ENCODE measurements at regions not wholly inside any gene's neighbourhood (a gene's known extent, or its start where the extent isn't known, plus 50 kb on each side); places are given as distances from the start of the nearest gene placed in this dataset.

DNA sequence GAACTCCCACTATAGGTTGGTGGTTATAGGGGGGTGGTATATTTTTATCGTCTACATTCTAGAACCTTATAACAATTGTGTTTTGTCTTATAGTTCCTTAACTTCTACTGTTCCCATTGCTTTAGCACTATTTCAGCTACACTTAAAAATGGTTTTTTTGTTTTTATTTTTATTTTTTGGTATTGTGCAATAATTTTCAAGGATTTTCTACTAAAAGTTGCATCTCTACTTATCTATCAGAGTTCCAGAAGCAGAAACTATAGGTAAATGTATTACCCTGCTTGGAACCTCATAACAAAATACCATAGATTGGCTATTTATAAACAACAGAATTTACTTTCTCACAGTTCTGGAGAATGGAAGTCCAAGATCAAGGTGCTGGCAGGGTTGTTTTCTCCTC, 981.6 kb upstream of the CNTNAP5 start:
- H3K36me3 ChIP-seq (ENCODE audit: control insufficient read depth in 2 of 2, insufficient read depth in 2 of 2, low read length in 2 of 2): no peaks in the 10 kb centered on the region
- no peaks in the 10 kb centered on the region for H3K27me3 ChIP-seq (ENCODE audit: control insufficient read depth in 1 of 2, insufficient read depth in 2 of 2, low read length in 2 of 2)
- no peak overlapping the region for H3K9ac ChIP-seq (ENCODE audit: low read length in 2 of 2)
- H3K9me3 ChIP-seq (ENCODE audit: control insufficient read depth in 2 of 2, low read length in 2 of 2): peaks cover 0 to 3% of the 10 kb centered on the region in 2 donors
- H3K27ac ChIP-seq (ENCODE audit: low read length): no peak overlapping the region
- H3K4me3 ChIP-seq (ENCODE audit: low read length in 2 of 2): no peak overlapping the region
- H3K4me1 ChIP-seq (ENCODE audit: control insufficient read depth, insufficient read depth, low read length): no peaks in the 10 kb centered on the region

DNA sequence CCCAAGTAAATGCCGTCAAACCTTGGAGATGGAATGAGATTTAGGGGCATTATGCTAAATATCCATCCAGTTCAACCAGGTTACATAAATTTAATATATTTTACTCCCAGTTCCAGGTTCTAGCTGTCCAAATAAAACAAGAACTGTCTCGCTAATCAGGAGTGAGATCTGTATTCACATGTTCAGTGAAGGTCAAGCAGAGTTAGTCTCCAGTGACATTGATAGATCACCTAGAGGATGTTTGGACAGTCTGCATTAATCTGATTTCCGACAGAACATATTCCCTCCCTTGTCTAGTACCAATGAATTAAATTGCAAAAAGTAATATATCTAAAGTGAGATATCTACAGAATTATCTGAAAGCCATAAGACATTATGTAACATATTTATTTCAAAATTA, 979.4 kb upstream of the CNTNAP5 start:
- no peak overlapping the region for H3K27ac ChIP-seq (ENCODE audit: low read length)
- H3K9ac ChIP-seq (ENCODE audit: low read length in 2 of 2): no peak overlapping the region
- no peaks in the 10 kb centered on the region for H3K36me3 ChIP-seq (ENCODE audit: control insufficient read depth in 2 of 2, insufficient read depth in 2 of 2, low read length in 2 of 2)
- H3K27me3 ChIP-seq (ENCODE audit: control insufficient read depth in 1 of 2, insufficient read depth in 2 of 2, low read length in 2 of 2): no peaks in the 10 kb centered on the region
- H3K9me3 ChIP-seq (ENCODE audit: control insufficient read depth in 2 of 2, low read length in 2 of 2): no peaks in the 10 kb centered on the region
- H3K4me3 ChIP-seq (ENCODE audit: low read length in 2 of 2): no peak overlapping the region
- H3K4me1 ChIP-seq (ENCODE audit: control insufficient read depth, insufficient read depth, low read length): no peaks in the 10 kb centered on the region

DNA sequence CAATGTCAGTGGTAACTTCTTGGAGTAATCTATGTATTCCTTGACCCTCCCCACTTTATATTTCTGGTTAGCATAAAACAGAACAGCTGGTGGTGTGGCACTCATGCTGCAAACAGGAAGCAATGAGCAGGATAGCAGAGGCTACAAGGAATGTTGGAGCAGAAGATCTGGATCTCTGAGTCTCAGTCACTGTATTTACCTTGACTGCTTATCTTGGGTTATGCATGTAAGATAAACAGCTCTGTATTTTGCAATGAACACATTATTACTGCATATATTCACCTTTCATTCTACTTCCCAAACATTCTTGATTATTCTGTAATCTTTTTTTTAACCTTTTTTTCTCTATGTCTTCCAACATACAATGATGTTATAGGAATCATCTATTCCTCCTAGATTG, 977.9 kb upstream of the CNTNAP5 start:
- Histone ChIP-seq H3K9me3 (ENCODE audit: control insufficient read depth in 2 of 2, low read length in 2 of 2) (no peaks in the 10 kb centered on the region), H3K27me3 (ENCODE audit: control insufficient read depth in 1 of 2, insufficient read depth in 2 of 2, low read length in 2 of 2) (no peaks in the 10 kb centered on the region), H3K36me3 (ENCODE audit: control insufficient read depth in 2 of 2, insufficient read depth in 2 of 2, low read length in 2 of 2) (no peaks in the 10 kb centered on the region), H3K9ac (ENCODE audit: low read length in 2 of 2) (no peak overlapping the region), H3K4me3 (ENCODE audit: low read length in 2 of 2) (no peak overlapping the region), H3K4me1 (ENCODE audit: control insufficient read depth, insufficient read depth, low read length) (no peaks in the 10 kb centered on the region), H3K27ac (ENCODE audit: low read length) (no peak overlapping the region)

DNA sequence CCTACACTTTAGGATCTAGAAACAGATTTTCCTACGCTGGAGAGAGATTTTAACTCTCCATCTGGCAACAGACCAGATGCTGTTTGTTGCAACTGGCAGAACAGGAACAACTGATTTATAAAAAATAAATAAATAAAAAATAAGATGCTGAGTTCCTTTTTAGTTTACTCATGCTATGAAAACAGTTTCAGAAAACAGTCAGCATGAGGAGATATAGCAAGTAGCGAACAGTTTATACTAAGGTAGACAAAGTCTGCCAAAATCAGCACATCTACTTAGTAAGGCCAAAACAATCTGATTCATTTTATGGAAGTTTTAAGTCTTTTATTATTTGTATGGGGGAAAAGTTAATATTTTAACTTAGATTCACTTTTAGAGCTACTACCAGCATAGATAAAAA, 974.0 kb upstream of the CNTNAP5 start:
- Histone ChIP-seq H3K4me1 (ENCODE audit: control insufficient read depth, insufficient read depth, low read length) (no peaks in the 10 kb centered on the region), H3K9me3 (ENCODE audit: control insufficient read depth in 2 of 2, low read length in 2 of 2) (no peaks in the 10 kb centered on the region), H3K9ac (ENCODE audit: low read length in 2 of 2) (no peak overlapping the region), H3K4me3 (ENCODE audit: low read length in 2 of 2) (no peak overlapping the region), H3K36me3 (ENCODE audit: control insufficient read depth in 2 of 2, insufficient read depth in 2 of 2, low read length in 2 of 2) (no peaks in the 10 kb centered on the region), H3K27ac (ENCODE audit: low read length) (no peak overlapping the region), H3K27me3 (ENCODE audit: control insufficient read depth in 1 of 2, insufficient read depth in 2 of 2, low read length in 2 of 2) (no peaks in the 10 kb centered on the region)

DNA sequence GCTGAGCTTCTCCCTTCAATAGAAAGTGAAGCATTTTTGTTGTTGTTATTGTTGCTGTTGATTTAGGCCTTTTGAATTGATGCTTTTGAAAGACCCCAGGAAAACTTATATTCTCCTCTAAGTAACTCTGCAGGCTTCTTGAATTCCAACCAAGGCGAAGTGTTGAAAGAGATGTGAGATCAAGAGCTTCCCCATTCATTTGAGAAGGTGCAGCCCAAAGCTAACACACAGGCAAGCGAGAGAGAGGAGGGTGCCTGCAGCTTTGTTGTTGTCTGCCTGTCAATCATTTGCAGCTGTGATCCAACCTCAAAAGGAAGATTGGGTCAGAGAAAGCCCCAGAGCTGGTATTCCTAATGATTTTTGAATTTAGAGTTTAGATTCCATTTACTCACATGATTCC, 963.6 kb upstream of the CNTNAP5 start:
- no peaks in the 10 kb centered on the region for H3K4me1 ChIP-seq (ENCODE audit: control insufficient read depth, insufficient read depth, low read length)
- no peaks in the 10 kb centered on the region for H3K9me3 ChIP-seq (ENCODE audit: control insufficient read depth in 2 of 2, low read length in 2 of 2)
- H3K4me3 ChIP-seq (ENCODE audit: low read length in 2 of 2): no peak overlapping the region
- no peaks in the 10 kb centered on the region for H3K36me3 ChIP-seq (ENCODE audit: control insufficient read depth in 2 of 2, insufficient read depth in 2 of 2, low read length in 2 of 2)
- no peak overlapping the region for H3K9ac ChIP-seq (ENCODE audit: low read length in 2 of 2)
- H3K27me3 ChIP-seq (ENCODE audit: control insufficient read depth in 1 of 2, insufficient read depth in 2 of 2, low read length in 2 of 2): no peaks in the 10 kb centered on the region
- H3K27ac ChIP-seq (ENCODE audit: low read length): no peak overlapping the region

DNA sequence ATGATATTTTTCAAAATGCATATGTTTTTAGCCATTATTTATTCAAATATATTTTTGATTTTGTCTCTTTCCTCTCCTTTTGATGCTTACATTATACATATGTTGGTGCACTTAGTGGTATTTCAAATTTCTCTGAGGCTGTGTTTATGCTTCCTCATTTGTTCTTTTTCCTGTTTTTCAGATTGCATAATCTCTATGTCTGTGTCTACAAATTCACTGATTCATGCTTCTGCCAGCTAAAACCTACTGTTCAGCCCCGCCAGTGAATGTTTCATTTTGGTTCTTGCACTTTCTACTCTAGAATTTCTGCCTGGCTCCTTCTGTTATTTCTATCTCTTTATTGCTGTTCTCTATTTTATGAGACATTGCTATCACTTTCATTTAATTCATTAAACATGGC, 951.7 kb upstream of the CNTNAP5 start:
- Histone ChIP-seq H3K27ac (ENCODE audit: low read length) (no peak overlapping the region), H3K36me3 (ENCODE audit: control insufficient read depth in 2 of 2, insufficient read depth in 2 of 2, low read length in 2 of 2) (no peaks in the 10 kb centered on the region), H3K4me3 (ENCODE audit: low read length in 2 of 2) (no peak overlapping the region), H3K4me1 (ENCODE audit: control insufficient read depth, insufficient read depth, low read length) (no peaks in the 10 kb centered on the region), H3K27me3 (ENCODE audit: control insufficient read depth in 1 of 2, insufficient read depth in 2 of 2, low read length in 2 of 2) (no peaks in the 10 kb centered on the region), H3K9ac (ENCODE audit: low read length in 2 of 2) (no peak overlapping the region), H3K9me3 (ENCODE audit: control insufficient read depth in 2 of 2, low read length in 2 of 2) (no peaks in the 10 kb centered on the region)

DNA sequence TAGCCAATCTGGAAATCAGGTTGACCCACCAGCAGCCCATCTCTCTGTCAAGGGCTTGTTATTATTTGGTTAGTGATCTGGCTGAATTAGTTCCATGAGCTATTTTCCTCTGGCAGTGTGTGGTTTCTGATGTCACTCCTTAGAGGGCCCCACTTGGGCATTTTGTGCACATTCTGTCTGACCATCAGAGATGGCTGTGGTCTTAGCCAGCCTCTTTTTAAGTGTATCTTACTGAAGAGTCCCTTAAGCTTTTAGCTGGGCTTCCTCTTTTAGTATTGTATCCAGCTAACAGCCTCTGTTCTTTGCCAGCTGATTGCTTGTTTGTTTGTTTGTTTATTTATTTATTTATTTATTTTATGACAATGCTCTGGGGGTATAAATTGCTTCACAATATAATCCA, 951.1 kb upstream of the CNTNAP5 start:
- Histone ChIP-seq H3K9me3 (ENCODE audit: control insufficient read depth in 2 of 2, low read length in 2 of 2) (no peaks in the 10 kb centered on the region), H3K36me3 (ENCODE audit: control insufficient read depth in 2 of 2, insufficient read depth in 2 of 2, low read length in 2 of 2) (no peaks in the 10 kb centered on the region), H3K27me3 (ENCODE audit: control insufficient read depth in 1 of 2, insufficient read depth in 2 of 2, low read length in 2 of 2) (no peaks in the 10 kb centered on the region)

DNA sequence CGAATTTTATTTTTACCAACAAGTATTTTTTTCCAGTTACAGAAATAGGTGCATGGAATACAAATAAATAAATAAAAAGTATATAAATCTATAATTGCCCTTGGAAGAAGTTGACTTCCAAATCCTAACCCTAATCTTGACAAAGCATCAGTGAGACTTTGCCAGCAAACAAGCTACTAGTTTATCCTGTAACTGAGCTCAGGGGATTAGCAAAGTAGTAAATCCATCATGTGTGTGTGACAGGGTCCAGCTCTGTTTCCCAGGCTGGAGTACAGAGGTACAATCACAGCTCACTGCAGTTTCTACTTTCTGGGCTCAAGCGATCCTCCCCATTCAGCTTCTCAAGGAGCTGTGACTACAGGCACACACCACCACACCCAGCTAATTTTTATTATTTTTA, 948.0 kb upstream of the CNTNAP5 start:
- H3K36me3 ChIP-seq (ENCODE audit: control insufficient read depth in 2 of 2, insufficient read depth in 2 of 2, low read length in 2 of 2): no peaks in the 10 kb centered on the region
- no peak overlapping the region for H3K4me3 ChIP-seq (ENCODE audit: low read length in 2 of 2)
- H3K27me3 ChIP-seq (ENCODE audit: control insufficient read depth in 1 of 2, insufficient read depth in 2 of 2, low read length in 2 of 2): no peaks in the 10 kb centered on the region
- no peaks in the 10 kb centered on the region for H3K9me3 ChIP-seq (ENCODE audit: control insufficient read depth in 2 of 2, low read length in 2 of 2)
- H3K4me1 ChIP-seq (ENCODE audit: control insufficient read depth, insufficient read depth, low read length): no peaks in the 10 kb centered on the region
- no peak overlapping the region for H3K9ac ChIP-seq (ENCODE audit: low read length in 2 of 2)
- no peak overlapping the region for H3K27ac ChIP-seq (ENCODE audit: low read length)

More for the DNA sequence above, 951.1 kb upstream of the CNTNAP5 start:
- Histone ChIP-seq H3K4me3 (ENCODE audit: low read length in 2 of 2) (no peak overlapping the region), H3K4me1 (ENCODE audit: control insufficient read depth, insufficient read depth, low read length) (no peaks in the 10 kb centered on the region), H3K9ac (ENCODE audit: low read length in 2 of 2) (no peak overlapping the region), H3K27ac (ENCODE audit: low read length) (no peak overlapping the region)

DNA sequence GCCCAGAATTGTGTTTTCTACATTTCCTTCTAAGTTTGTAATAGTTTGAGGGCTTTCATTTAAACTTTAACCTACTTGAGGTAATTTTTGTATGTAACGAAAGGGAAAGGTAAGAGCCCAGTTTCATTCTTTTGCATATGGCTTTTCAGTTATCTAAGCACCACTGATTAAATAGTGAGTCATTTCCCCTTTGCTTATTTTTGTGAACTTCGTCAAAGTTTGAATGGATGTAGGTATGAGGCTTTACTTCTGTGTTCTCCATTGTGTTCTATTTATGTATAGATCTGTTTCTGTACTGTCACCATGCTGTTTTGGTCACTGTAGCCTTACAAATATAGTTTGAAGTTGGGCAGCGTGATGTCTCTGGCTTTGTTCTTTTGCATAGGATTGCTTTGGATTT, 944.8 kb upstream of the CNTNAP5 start:
- Histone ChIP-seq H3K9ac (ENCODE audit: low read length in 2 of 2) (no peak overlapping the region), H3K9me3 (ENCODE audit: control insufficient read depth in 2 of 2, low read length in 2 of 2) (no peaks in the 10 kb centered on the region), H3K4me3 (ENCODE audit: low read length in 2 of 2) (no peak overlapping the region), H3K36me3 (ENCODE audit: control insufficient read depth in 2 of 2, insufficient read depth in 2 of 2, low read length in 2 of 2) (no peaks in the 10 kb centered on the region), H3K27ac (ENCODE audit: low read length) (no peak overlapping the region), H3K27me3 (ENCODE audit: control insufficient read depth in 1 of 2, insufficient read depth in 2 of 2, low read length in 2 of 2) (no peaks in the 10 kb centered on the region), H3K4me1 (ENCODE audit: control insufficient read depth, insufficient read depth, low read length) (no peaks in the 10 kb centered on the region)

DNA sequence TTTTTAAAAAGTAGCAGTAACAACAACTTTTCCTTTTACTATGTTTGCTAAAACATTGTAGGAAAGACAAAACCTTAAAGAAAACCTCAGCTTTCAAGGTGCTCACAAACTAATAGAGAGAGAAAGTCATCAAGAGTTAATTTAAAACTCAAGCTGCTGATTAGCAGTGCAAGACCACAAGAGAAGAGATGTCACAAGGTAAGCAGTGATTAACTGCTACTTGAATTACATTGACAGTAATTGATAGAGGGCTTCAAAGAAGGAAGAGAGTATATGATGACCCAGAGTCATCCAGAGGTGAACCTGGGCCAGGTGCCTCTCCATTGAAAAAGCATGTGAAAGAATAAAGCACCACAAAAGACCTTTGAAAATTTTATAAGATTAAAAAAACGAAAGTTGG, 939.6 kb upstream of the CNTNAP5 start:
- H3K36me3 ChIP-seq (ENCODE audit: control insufficient read depth in 2 of 2, insufficient read depth in 2 of 2, low read length in 2 of 2): no peaks in the 10 kb centered on the region
- no peak overlapping the region for H3K4me3 ChIP-seq (ENCODE audit: low read length in 2 of 2)
- no peaks in the 10 kb centered on the region for H3K27me3 ChIP-seq (ENCODE audit: control insufficient read depth in 1 of 2, insufficient read depth in 2 of 2, low read length in 2 of 2)
- H3K9ac ChIP-seq (ENCODE audit: low read length in 2 of 2): no peak overlapping the region
- H3K4me1 ChIP-seq (ENCODE audit: control insufficient read depth, insufficient read depth, low read length): no peaks in the 10 kb centered on the region
- no peaks in the 10 kb centered on the region for H3K9me3 ChIP-seq (ENCODE audit: control insufficient read depth in 2 of 2, low read length in 2 of 2)
- no peak overlapping the region for H3K27ac ChIP-seq (ENCODE audit: low read length)

DNA sequence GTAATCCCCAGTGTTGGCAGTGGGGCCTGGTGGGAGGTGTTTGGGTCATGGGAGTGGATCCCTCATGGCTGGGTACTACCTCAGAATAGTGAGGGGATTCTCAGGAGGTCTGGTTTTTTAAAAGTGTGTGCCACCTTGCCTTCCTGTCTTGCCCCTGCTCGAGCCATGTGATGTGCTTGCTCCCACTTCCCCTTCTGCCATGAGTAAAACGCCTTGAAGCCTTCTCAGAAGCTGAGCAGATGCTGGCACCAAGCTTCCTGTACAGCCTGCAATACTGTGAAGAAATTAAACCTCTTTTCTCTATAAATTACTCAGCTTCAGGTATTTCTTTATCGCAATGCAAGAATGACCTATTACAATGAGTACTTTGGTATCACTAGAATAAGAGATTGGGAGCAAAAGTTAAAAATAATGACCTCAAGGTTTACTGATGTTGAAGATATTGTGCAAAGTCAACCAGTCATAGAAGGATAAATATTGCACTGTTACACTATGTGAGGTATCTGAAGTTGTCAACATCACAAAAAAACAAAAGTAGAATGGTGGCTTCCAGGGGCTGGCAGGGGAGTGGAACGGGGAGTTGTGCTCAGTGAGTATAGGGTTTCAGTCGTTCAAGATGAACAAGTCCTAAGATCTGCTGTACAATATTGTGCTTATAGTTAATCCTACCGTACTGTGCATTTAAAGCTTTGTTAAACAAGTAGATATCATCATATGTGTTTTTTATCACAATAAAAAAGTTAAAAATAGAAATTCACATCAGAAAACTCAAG, 938.3 kb upstream of the CNTNAP5 start:
- H3K27ac ChIP-seq (ENCODE audit: low read length): no peak overlapping the region
- H3K36me3 ChIP-seq (ENCODE audit: control insufficient read depth in 2 of 2, insufficient read depth in 2 of 2, low read length in 2 of 2): no peaks in the 10 kb centered on the region
- H3K4me3 ChIP-seq (ENCODE audit: low read length in 2 of 2): no peak overlapping the region
- H3K9me3 ChIP-seq (ENCODE audit: control insufficient read depth in 2 of 2, low read length in 2 of 2): peaks cover 0 to 2% of the 10 kb centered on the region in 2 donors
- H3K9ac ChIP-seq (ENCODE audit: low read length in 2 of 2): no peak overlapping the region
- no peaks in the 10 kb centered on the region for H3K27me3 ChIP-seq (ENCODE audit: control insufficient read depth in 1 of 2, insufficient read depth in 2 of 2, low read length in 2 of 2)
- no peaks in the 10 kb centered on the region for H3K4me1 ChIP-seq (ENCODE audit: control insufficient read depth, insufficient read depth, low read length)

All from stomach smooth muscle (tissue), 2 donors.